ENCODE measurements at regions not wholly inside any gene's neighbourhood (a gene's known extent, or its start where the extent isn't known, plus 50 kb on each side); places are given as distances from the start of the nearest gene placed in this dataset.
"Not testable (repeated sequence)": the region's sequence is repeated elsewhere in the genome, so short reads cannot be mapped to it uniquely, and the experiment has no call there.

DNA sequence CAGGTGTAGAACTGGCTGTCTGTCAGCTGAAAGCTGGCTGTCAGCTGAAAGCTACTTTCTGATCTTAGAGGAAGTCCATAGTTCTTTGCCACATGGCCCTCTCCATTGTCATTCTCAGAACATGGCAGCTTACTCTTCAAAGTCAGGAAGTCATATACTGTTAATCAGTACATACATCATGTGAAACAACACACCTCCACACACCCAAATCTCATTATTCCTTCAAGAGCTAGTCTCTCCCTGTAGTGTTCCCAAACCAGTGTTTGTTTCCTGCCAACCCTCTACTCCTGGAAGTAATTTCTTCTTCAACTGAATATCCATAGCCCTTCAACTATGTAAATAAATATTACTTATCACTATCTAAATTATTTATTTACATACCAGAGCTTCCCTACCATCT, 58.9 kb downstream of the OR5AK2 start:
- ATAC-seq: no peak
- no peak for DNase-seq

DNA sequence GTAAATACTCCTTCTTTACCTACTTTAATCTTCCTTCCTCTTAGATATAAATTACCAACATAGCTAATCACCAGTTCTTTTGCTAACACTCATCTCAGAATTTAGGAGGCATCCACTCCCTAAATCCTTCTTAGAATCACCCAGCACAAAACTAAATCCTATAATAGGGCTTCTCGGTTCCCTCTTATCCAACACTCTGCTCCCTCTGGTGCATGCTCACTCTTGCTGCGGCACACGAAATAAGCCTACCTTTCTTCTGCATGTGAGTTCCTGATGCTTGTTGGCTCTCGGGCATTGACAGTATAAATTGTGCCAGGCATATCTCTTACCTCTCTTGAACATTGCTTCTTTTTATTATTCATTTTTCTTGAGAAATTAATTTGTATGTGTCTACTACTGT, 61.0 kb downstream of the OR5AK2 start:
- no peak for DNase-seq
- no peak for ATAC-seq

DNA sequence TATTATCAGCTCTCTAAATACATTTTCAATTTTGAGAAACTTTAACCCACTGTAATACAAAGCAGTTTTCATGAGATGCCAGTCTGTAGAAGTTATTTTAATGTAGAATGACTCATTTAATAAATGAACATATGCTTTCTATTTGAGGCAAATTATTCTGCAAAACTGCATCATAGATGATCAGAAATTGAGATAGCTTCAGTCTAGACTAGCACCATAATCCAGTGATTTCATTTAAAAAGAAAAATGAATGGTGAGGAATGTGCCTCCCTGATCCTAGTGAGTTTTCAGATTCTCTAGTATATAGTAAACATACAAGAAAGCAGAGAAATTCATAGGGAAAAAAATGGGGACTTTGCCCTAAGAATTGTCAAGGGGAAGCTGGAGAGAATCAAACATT, 66.1 kb downstream of the OR5AK2 start:
- DNase-seq (no peak), ATAC-seq (no peak)

DNA sequence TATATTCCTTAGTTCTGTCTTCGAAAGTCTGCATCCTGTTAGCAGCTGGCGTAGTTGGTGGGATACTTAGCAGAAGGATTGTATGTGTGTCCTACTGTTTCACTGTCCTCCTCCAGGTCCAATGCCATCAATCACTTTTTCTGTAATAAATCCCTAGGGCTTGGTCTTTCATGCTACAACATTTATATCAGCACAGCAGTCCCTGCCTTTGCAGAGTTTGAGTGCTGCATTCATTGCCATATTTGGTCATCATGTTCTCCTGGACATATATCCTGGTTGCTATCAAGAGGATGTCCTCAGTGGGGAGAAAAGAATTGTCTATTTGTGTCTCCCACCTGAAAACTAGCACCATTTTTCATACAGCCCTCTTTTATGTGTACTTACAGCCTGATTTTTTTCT, 67.0 kb downstream of the OR5AK2 start:
- no peak for DNase-seq
- ATAC-seq: no peak

DNA sequence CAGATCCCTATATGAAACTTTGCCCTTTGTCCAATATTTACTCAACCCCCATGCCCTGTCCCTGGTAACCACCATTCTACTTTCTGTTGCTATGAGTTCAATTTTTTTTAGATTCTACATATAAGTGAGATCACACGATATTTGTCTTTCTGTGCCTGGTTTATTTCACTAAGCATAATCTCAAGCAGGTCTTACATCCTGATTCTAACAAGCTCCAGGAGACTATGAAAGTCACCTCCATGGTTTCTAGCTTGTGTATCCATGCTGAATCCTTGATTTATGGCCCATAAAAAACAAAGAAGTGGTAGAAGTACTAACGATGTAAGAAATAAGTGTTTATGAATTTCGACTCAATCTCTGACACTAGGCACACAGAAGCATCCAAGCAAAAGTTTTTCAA, 68.0 kb downstream of the OR5AK2 start:
- no peak for ATAC-seq
- no peak for DNase-seq

DNA sequence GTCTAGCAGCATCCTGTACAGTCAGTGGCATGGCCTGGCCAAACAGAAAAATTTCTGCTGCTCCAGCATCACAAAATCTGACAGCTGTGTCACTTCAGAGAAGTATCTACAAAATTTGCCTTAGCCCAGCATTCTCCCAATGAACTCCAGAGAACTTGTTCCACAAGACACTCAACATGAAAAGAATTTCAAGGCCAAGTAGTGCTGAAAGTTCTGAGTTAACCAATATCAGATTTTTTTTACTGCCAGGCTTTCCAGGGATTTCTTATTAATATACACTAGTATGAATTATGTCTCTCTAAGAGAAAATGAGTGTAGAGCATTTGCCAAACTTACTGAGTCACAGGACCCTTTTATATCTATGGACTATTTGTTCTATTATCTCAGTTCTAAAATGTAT, 68.8 kb downstream of the OR5AK2 start:
- no peak for ATAC-seq

DNA sequence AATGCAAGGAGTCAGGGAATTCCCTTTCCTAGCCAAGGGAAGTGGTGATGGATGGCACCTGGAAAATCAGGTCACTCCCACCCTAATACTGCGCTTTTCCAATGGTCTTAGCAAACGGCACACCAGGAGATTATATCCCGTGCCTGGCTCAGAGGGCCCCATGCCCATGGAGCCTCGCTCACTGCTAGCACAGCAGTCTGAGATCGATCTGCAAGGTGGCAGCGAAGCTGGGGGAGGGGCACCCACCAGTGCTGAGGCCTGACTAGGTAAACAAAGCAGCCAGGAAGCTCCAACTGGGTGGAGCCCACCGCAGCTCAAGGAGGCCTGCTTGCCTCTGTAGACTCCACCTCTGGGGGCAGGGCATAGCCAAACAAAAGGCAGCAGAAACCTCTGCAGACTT, 74.2 kb downstream of the OR5AK2 start:
- ATAC-seq: not testable (repeated sequence)

More for the DNA sequence above, 68.8 kb downstream of the OR5AK2 start:
- DNase-seq: no peak

DNA sequence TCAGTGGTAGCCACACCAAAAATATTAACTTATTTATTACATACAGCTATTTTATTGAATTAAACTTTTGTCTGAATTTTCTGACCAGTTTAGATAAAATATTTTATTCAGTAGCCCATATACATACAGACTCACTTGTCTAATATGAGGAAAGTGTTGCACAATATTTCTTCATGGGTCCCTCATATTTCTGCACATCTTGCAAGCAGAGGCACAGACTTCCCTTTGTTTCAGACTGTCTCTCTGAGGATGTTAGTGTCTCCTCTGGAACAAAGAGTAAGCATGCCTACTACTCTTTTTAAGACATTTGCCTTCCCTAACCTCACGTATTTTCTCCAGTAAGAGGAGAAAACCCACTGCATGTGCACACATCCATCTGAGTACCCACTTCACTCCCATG, 81.2 kb downstream of the OR5AK2 start:
- no peak for DNase-seq

More for the DNA sequence above, 74.2 kb downstream of the OR5AK2 start:
- DNase-seq: not testable (repeated sequence)

DNA sequence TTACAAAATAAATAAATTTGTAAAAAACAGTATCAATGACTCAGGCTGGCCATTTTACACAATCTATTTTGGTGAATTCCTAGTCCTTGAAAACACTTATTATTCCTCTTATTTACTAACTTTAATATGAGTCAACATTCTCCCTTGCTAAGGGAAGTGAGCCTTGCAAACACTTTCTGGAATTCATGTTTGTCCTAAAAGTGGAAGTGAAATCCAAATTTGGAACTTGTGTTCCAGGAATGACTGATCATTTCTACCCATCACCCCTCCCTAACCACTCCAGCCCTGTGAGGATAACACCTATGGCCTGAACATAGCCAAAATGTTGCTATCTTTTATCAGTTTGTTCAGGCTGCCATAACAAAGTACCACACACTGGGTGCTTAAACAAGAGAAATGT, 83.1 kb downstream of the OR5AK2 start:
- DNase-seq (no peak), ATAC-seq (no peak)

More for the DNA sequence above, 81.2 kb downstream of the OR5AK2 start:
- no peak for ATAC-seq

DNA sequence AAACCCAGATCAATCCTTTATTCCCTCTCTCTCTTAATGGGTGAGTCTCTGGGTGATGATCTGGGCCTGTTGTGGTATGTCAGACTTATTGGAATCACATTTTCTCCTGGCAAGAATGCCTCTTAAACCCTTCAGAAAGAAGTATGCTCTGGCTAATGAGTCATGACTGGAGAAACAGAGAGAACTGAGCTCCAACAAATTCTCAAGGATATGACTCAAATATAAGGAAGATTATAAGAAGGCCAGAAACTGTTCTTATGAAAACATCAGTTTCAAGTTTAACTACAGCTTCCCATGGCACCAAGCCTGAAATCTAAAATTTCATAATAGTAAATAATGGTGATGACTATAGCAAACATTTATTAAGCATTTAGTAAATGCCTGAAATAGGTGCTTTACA, 83.9 kb downstream of the OR5AK2 start:
- DNase-seq (no peak), ATAC-seq (no peak)

DNA sequence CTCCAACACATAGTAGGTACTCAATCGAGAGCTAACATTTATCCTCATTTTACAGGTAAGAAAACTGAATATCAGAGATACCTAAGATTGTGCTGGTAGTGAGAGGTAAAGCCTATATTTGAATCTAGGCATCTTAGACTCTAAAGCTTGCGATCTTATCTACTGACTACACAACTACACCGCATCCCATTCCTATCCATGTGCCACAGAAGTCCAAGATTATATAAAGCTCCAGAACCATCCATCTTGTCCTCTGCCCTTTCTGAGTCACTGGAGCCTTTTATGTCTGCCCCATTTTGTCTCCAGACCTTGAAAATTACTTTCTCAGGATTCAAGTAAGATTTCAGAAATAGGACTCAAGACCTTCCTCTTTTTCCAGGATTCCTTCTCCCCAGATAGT, 84.4 kb downstream of the OR5AK2 start:
- ATAC-seq: no peak
- no peak for DNase-seq

DNA sequence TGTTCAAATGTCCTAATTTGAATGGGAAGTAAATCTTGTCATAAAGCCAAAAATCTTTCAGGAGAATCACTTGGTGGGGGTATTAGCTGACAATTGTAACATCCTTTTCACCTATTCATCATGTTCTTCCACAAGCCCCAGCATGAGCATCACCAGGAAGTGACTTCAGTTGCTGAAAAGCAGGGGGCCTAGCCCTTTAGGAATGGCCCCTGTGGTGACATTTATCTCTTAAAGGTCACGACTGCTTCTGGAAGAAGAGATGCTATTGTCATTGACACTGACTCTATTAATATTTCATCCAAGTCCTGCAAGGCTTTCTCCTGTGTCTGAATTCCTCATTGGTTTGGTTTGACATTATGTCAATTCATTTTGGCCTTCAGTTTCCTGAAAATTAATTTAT, 92.6 kb downstream of the OR5AK2 start:
- DNase-seq (no peak), ATAC-seq (no peak)

DNA sequence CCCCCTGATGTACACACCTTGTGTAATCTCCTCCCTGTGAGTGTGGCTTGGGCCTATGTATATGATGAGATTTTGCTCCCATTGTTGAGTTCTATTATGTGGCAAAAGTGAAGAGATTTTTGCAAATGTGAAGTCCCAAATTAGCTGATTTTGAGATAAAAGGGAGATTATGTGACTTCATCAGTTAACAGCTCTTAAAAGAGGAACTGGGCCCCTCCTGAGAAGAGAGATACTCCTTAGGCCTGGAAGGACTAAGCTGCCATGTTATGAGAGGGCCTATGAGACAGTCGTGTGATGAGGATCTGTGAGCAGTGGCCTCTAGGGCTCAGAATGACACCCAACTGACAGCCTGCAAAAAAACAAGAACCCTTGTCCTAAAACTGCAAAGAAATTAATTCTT, 93.4 kb downstream of the OR5AK2 start:
- no peak for ATAC-seq
- no peak for DNase-seq

DNA sequence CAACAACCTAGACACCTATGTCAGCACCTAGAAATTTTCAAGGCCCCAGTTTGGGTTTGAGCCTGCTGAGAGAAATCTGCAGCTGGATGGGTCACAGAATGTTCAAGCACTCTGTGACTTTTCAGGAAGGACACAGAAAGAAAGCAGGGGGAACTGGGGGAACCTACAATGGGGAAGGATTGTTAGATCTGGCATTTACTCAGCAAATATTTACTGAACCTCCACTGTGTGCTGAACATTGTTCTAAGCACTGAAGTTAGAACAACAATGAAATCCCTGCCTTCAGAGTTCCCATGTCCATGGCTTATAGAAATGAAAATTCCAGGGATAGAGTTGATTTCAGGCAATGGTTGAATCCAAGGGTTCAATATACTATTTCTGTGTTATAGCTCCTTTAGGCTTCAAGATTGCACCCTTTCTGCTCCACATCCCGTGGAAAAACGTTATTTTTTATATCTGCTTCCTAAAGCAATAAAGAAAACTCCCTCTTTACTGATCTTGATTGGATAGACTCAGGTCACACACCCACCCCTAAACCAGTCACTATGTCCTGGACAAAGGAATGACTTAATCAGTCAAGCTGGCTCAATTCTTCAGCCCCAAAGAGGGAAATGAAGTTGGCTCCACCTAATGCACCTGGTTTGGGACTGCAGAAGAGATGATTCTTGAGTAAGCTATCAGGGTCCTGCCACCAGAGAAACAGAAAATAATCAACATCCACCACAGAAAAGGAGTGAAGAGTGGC, 95.1 kb downstream of the OR5AK2 start:
- DNase-seq: no peak
- no peak for ATAC-seq

DNA sequence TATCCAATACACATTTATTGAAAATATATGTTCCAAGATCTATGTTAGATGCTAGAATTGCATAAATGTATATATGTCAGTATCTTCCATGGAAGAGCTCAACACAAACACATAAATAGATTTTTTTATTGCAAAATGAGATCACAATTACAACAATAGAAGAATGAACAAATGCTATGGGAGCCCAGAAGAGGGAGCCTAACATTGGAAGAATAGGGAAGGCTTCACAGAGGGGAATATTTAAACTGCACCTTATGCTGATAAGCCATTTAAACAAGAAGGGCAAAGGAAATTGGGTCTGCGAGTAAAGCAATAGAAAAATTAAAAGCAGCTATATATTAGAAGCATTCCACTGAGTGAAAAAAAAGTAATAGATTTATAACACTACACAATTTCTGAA, 96.1 kb upstream of the LRRC55 start:
- ATAC-seq: no peak
- DNase-seq: no peak

DNA sequence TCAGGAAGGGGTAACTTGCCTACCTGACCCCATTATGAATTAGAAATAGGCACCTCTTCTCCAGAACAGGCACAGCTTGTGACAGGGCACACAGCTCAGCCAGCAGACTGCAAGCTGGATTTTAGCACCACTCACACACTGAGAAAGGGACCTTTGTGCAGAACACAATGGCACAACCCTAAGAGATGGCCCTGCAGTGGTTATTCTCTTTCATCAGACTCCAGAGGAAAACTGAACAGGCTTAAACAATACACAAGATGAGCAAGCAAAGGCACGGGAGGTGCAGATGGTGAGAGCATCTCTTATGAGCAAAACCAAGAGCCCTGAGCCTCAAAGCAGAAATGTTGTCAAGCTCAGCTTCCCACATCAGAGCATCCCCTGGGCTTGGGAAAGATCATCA, 93.8 kb upstream of the LRRC55 start:
- ATAC-seq (no peak), DNase-seq (no peak)

DNA sequence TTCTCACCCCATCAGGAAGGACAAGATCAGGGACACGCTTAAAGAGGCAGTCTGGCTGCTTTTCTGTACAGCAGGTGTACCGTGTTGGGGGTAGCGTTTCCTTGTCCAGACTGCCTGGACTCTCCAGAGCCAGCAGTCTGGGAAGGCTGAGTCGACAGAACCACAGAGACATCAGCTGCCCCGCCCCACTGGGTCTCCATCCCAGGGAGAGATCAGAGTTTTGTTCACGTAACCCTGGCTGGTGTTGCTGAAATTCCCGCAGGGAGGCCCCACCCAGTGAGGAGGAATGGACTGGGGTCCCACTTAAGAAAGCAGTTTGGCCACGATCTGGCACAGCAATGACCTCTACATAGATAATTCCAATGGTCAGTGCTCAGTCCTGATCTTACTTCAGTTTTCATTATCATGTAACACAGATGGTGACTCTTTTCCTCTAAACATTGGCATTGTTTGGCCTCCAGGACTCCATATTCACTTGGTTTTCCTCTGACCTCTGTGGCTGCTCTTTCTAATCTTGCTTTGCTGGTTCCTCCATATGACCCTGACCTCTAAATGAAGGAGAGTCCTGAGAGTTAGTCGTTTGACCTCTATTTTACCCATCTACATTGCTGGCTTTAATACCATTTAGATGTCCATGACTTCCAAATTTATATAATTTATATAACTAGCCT, 89.6 kb upstream of the LRRC55 start:
- DNase-seq: no peak
- no peak for ATAC-seq

DNA sequence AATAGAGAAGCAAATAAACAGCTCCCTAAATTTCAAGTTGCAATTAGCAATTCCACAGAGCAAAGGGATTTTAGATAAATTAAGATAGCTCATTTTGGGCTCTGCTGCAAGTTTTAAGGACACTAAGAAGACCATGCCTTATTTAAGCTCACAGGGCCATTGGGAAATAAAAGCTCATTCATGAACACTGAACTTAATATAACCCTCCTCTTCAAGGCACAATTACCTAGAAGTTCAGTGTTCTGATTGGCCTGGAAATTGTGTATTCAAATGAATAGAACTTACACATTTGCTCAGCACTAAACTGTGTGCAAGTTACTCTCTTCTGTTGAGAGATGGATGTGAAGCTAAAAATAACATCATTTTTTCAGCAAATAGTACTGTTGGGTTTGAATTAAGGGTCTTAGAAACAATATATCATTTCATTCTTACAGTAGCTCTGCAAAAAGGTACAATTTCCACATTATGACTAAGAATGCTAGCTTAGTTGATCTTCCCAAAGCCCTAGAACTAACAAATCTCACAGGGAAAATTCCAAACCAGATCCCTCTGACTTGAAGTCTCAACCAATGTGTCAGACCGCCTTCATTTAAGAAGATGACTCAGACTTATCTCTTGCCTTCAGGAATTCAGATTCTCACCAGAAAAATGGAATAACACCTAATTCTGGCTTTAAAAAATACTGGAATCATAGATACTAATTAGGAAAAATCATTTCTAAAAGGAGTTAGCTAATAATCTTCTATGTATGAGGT, 87.4 kb upstream of the LRRC55 start:
- no peak for ATAC-seq
- no peak for DNase-seq

DNA sequence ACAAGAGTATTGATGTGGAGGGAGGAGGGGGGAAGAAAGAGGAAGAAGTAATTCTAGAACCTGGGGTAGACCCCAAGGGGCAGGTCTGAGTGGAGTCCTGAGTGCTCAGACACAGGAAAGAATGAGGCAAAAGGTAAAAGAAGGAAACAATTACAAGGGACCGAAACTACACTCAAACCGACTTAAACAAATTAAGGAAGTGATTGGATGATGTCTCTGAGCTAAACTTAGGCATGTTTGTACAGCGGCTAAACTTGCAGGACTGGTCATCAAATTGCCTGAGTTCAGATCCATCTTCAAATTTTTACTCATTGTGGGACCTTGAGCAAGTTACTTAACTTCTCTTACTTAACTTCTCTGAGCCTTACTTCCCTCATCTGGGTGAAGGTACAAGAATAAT, 86.3 kb upstream of the LRRC55 start:
- DNase-seq (no peak), ATAC-seq (no peak)

DNA sequence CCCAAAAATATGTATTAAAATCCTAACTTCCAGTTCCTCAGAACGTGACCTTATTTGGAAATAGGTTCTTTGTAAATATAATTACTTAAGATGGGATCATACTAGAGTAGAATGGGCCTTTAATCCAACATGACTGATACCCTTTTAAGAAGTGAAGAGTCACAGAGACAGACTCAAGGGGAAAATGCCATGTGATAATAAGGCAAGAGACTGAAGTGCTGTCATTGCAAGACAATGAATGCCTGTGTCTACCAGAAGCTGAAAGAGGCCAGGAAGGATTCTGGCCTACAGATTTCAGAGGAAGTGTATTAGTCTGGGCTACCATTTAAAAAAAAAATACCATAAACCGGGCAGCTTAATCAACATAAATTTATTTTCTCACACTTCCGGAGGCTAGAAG, 85.9 kb upstream of the LRRC55 start:
- DNase-seq (no peak), ATAC-seq (no peak)

DNA sequence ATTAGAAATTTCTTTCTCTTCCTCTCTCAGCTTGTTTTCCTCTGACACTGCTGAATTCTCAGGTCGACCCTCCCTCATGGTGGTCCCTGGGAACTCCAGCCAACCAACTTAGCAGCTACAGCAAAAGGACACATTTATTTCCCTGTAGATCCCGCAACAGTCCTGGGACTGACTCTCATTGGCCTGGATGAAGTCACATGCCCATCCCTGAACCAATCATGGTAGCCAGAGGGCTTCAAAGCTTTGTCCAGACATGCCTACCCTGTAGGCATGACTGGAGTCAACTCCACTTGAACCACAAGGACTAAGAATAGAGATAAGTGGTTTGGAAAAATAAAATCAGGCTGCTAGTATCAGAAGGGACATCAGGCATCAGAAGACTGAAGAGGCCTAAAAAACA, 84.6 kb upstream of the LRRC55 start:
- ATAC-seq: no peak

DNA sequence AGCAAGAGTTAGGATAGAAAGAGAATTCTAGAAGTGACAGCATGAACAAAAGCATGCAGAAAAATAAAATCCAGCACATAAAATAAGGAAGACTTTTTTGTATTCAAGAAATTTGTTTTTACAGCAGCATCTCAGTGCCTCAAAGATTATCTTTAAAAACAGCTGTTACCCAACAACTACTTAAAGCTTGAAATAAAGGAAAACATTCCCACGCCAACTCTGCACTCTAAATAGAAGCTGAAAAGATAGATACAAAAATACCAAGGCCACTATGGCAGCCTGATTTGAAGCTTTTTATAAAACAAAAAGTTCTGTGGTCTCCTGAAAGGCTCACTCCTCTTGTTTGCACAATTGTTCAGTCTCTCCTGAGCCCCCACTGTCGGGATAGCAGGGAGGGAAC, 83.6 kb upstream of the LRRC55 start:
- ATAC-seq: no peak
- DNase-seq: no peak

More for the DNA sequence above, 84.6 kb upstream of the LRRC55 start:
- DNase-seq: no peak

DNA sequence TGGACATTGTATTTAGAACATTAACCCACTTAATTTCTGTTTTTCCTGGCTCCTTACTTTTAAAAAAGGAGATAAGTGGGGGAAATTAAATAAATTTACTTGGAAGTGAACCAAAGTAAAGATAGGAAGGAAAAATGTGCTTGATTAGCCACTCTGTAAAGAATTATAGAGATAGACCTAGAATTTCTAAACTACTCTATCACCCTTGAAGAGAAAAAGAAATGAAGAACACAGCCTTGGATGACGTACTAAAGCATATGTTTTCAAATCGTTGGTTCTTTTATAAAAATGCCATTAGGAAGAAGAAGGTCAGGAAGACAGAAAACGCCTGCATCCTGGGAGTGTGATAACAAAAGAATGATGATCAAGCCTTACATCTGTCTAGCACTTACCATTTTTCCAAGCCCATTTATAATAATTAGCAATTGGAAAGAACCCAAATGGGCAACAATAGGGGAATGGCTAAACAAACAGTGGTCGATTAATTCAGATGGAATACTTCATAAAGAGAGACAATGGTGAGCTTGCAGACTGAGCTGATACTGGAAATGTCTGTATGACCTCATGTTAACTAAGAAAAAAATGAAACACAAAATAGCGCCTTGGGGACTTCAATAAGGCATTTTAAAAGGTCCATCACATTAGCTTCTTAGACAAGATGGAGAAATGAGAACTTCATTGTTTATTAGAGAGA, 81.0 kb upstream of the LRRC55 start:
- no peak for ATAC-seq

More for the DNA sequence above, 81.0 kb upstream of the LRRC55 start:
- no peak for DNase-seq
